GM12878 (cell line): ENCODE measurements at regions not wholly inside any gene's neighbourhood (a gene's known extent, or its start where the extent isn't known, plus 50 kb on each side); places are given as distances from the start of the nearest gene placed in this dataset.
A peak's percentile ranks its signal among the peaks of the same experiment; 100 is the strongest.
"Not testable (repeated sequence)": the region's sequence is repeated elsewhere in the genome, so short reads cannot be mapped to it uniquely, and the experiment has no call there.

Source experiments
- ATAC-seq: fragments of 200-7000 bp; cut with Tn5 transposase; 3 replicates; pipeline ENCODE4 v1.9.1; 2020; ENCODE audit warnings: mild to moderate bottlenecking, moderate library complexity
- BruUV-seq: library from RNA; stranded (reverse); fragments of 400-500 nt; replicated peaks from 2 replicates; lab custom pipeline; 2021; lab: Mats Ljungman, UMichigan
- CTCF ChIA-PET: fragments of 300-600 bp; sonication (Branson Sonifier 250); formaldehyde crosslinking; extraction: SDS; loops from one replicate; lab custom pipeline; 2021; ENCODE audit warnings: inconsistent platforms; lab: Yijun Ruan, JAX
- POLR2A ChIA-PET: fragments of 350-600 bp; formaldehyde crosslinking; extraction: SDS; loops from one replicate; lab custom pipeline; 2021; ENCODE audit warnings: inconsistent platforms; lab: Charles Lee
- RAD21 ChIA-PET: fragments of 300-600 bp; sonication (Branson Sonifier 250); formaldehyde crosslinking; loops from one replicate; lab custom pipeline; 2023; ENCODE audit warnings: antibody characterized with exemption; ENCODE audit not compliant: unreplicated experiment; lab: Charles Lee
- SMC1A ChIA-PET: fragments of 300-600 bp; sonication (Branson Sonifier 250); formaldehyde crosslinking; loops from one replicate; lab custom pipeline; 2023; ENCODE audit not compliant: unreplicated experiment, uncharacterized antibody; lab: Charles Lee
- DNase-seq: peaks from one replicate; pipeline ENCODE4 v3.0.0-alpha.2; 2011; ENCODE audit warnings: low read depth, low spot score
- FAIRE-seq: peaks from 3 replicates; lab custom pipeline; 2011; peaks lifted over from hg19 to GRCh38; lab: Jason Lieb, UNC
- H2AFZ ChIP-seq: 2 replicates; pipeline ENCODE4 v1.6.0; 2011; ENCODE audit warnings: low read depth, low read length, control low read depth; ENCODE audit not compliant: control insufficient read depth
- H3K27ac ChIP-seq: 2 replicates; pipeline ENCODE4 v1.5.1; 2011; ENCODE audit warnings: control low read depth; ENCODE audit not compliant: control insufficient read depth, insufficient read depth
- H3K27me3 ChIP-seq, 2 experiments: replicated peaks in 1 of 2; 2 replicates each; pipeline versions ENCODE4 v1.6.0 to v1.6.1; 2011; ENCODE audit warnings: low read length in 1 of 2; ENCODE audit not compliant: control insufficient read depth in 2 of 2, insufficient read depth in 2 of 2
- H3K36me3 ChIP-seq, 2 experiments: 2 replicates each; pipeline ENCODE4 v1.5.1; 2011; ENCODE audit warnings: low read length in 1 of 2; ENCODE audit not compliant: control insufficient read depth in 2 of 2, insufficient read depth in 2 of 2
- H3K4me1 ChIP-seq: 2 replicates; pipeline ENCODE4 v1.6.1; 2011; ENCODE audit warnings: mild to moderate bottlenecking, low read length, moderate library complexity, mixed read lengths; ENCODE audit not compliant: control insufficient read depth, insufficient read depth
- H3K4me2 ChIP-seq: 2 replicates; pipeline ENCODE4 v1.6.0; 2011; ENCODE audit warnings: control low read depth; ENCODE audit not compliant: control insufficient read depth, insufficient read depth
- H3K4me3 ChIP-seq: fragments of 200-600 bp; sonication (generic); 2 replicates; pipeline ENCODE4 v1.5.1; 2016
- H3K79me2 ChIP-seq: 2 replicates; pipeline ENCODE4 v1.6.0; 2011; ENCODE audit warnings: low read length; ENCODE audit not compliant: control insufficient read depth, insufficient read depth
- H3K9ac ChIP-seq: 2 replicates; pipeline ENCODE4 v1.8.0; 2011; ENCODE audit warnings: low read length, control low read depth, mixed read lengths; ENCODE audit not compliant: control insufficient read depth, insufficient read depth
- H3K9me3 ChIP-seq: replicated peaks from 3 replicates; pipeline ENCODE4 v1.5.1; 2011; ENCODE audit warnings: mild to moderate bottlenecking, low read length; ENCODE audit not compliant: control insufficient read depth, insufficient read depth
- H4K20me1 ChIP-seq: 2 replicates; pipeline ENCODE4 v1.6.0; 2011; ENCODE audit not compliant: control insufficient read depth, insufficient read depth
- CTCF ChIP-seq, 3 experiments: IDR thresholded peaks in 2 of 3; conservative IDR thresholded peaks in 1 of 3; 2 replicates each; pipeline ENCODE4 v1.5.1; 2011; ENCODE audit warnings: low read depth in 3 of 3, low read length in 3 of 3, mild to moderate bottlenecking in 3 of 3, control low read depth in 2 of 3, moderate library complexity in 2 of 3, inconsistent platforms in 1 of 3, mixed read lengths in 1 of 3; ENCODE audit not compliant: control insufficient read depth in 2 of 3, insufficient read depth in 1 of 3; ENCODE audit errors: extremely low read depth in 1 of 3
- E2F4 ChIP-seq: IDR thresholded peaks from 2 replicates; pipeline ENCODE4 v1.6.1; 2012; ENCODE audit warnings: low read depth, low read length, improper control_type of control experiment
- RAD21 ChIP-seq: IDR thresholded peaks from 2 replicates; pipeline ENCODE4 v1.6.1; 2011; ENCODE audit warnings: mild to moderate bottlenecking, low read depth, low read length, moderate library complexity; ENCODE audit not compliant: insufficient read depth
- RFX5 ChIP-seq: IDR thresholded peaks from 2 replicates; pipeline ENCODE4 v1.6.1; 2011; ENCODE audit warnings: low read depth, low read length, improper control_type of control experiment
- WGBS: methylation state at CpG from one replicate; pipeline ENCODE4 v1.1.6; 2016; ENCODE audit warnings: low lambda C conversion rate; ENCODE audit not compliant: insufficient replicate concordance, insufficient coverage; ENCODE audit errors: missing lambda C conversion rate; 5-methylcytosine and 5-hydroxymethylcytosine counted together
- in situ Hi-C: fragments of 300-500 bp; cut with MboI; formaldehyde crosslinking; loops from 9 replicates; pipeline ENCODE4 v1.14.3; 2018; ENCODE audit warnings: mixed read lengths
- intact Hi-C: fragments of 100-400 bp; cut with micrococcal nuclease; formaldehyde crosslinking; loops from one replicate; pipeline ENCODE4 v1.14.2; 2022; ENCODE audit not compliant: unreplicated experiment

- ATAC-seq (peak; percentile 76), DNase-seq (no peak), FAIRE-seq (no peak)
- TF ChIP-seq CTCF (IDR thresholded peaks at IDR 0.05 in 2 of 3, conservative IDR thresholded peaks at IDR 0.05 in 1 of 3; ENCODE audit: control insufficient read depth in 2 of 3, extremely low read depth in 1 of 3, insufficient read depth in 1 of 3, low read depth in 3 of 3, low read length in 3 of 3) (peak; percentile 25 to 55 (median 29); a peak in 5 of 6 replicates), E2F4 (no peak), RAD21 (no peak), RFX5 (no peak)
- intact Hi-C loops (no loop called here), in situ Hi-C loops (no loop called here)
- no peaks in the 10 kb centered on the region; a peak in 1 of 4 replicates for H3K27me3 ChIP-seq
- no peak overlapping the region for H3K27ac ChIP-seq
- ChIA-PET SMC1A (no interaction called here), POLR2A (no interaction called here), RAD21 (no interaction called here), CTCF (interaction anchor here (0.7 kb wide), 1 partner anchor 120 kb away, joined by 3 read pairs; no protein-coding TSS in a partner anchor)
- 48% methylated on average over 12 of the region's 12 CpGs for WGBS
- H3K4me3 ChIP-seq = no peak overlapping the region
- H3K9me3 ChIP-seq = no peaks in the 10 kb centered on the region
- H3K79me2 ChIP-seq = no peaks in the 10 kb centered on the region
- BruUV-seq = no TSS peak
- no peaks in the 10 kb centered on the region for H4K20me1 ChIP-seq
- no peak overlapping the region for H2AFZ ChIP-seq
- no peak overlapping the region for H3K9ac ChIP-seq
- H3K36me3 ChIP-seq = no peaks in the 10 kb centered on the region
- H3K4me1 ChIP-seq = no peaks in the 10 kb centered on the region
- H3K4me2 ChIP-seq = no peak overlapping the region
These were observed 152.9 kb downstream of the SOD2 start for GRCh38 chr6:159540152-159540551.

GRCh38 chr6:159538031-159538430 lies 155.0 kb downstream of the SOD2 start:
- FAIRE-seq, SMC1A ChIA-PET, RAD21 ChIA-PET, POLR2A ChIA-PET, H3K36me3 ChIP-seq, H3K27ac ChIP-seq, H3K27me3 ChIP-seq, ATAC-seq, intact Hi-C loops, H3K4me2 ChIP-seq, H3K4me3 ChIP-seq, CTCF ChIA-PET, H3K9ac ChIP-seq, H3K79me2 ChIP-seq, DNase-seq, H4K20me1 ChIP-seq, in situ Hi-C loops, H3K9me3 ChIP-seq, H2AFZ ChIP-seq, H3K4me1 ChIP-seq, BruUV-seq: not testable (repeated sequence)
- WGBS = 41% methylated on average over 1 of the region's 1 CpG
